GM12878 (cell line): ENCODE measurements at regions not wholly inside any gene's neighbourhood (a gene's known extent, or its start where the extent isn't known, plus 50 kb on each side); places are given as distances from the start of the nearest gene placed in this dataset.

Experiments used
- MEF2A ChIP-seq: IDR thresholded peaks from 2 replicates; pipeline ENCODE4 v1.6.1; 2011; ENCODE audit warnings: low read depth, mild to moderate bottlenecking, low read length, moderate library complexity; ENCODE audit not compliant: insufficient read depth
- SUZ12 ChIP-seq: fragments of 200-600 bp; sonication (generic); IDR thresholded peaks from one replicate; pipeline ENCODE4 v1.6.1; 2018; ENCODE audit warnings: antibody characterized with exemption, mild to moderate bottlenecking; ENCODE audit not compliant: unreplicated experiment
- TF ChIP-seq, protein P1 (sequence below), 3 experiments: IDR thresholded peaks in 2 of 3; conservative IDR thresholded peaks in 1 of 3; 2 replicates each; pipeline ENCODE4 v1.5.1; 2011; ENCODE audit warnings: low read depth in 3 of 3, low read length in 3 of 3, mild to moderate bottlenecking in 3 of 3, control low read depth in 2 of 3, moderate library complexity in 2 of 3, inconsistent platforms in 1 of 3, mixed read lengths in 1 of 3; ENCODE audit not compliant: control insufficient read depth in 2 of 3, insufficient read depth in 1 of 3; ENCODE audit errors: extremely low read depth in 1 of 3

DNA sequence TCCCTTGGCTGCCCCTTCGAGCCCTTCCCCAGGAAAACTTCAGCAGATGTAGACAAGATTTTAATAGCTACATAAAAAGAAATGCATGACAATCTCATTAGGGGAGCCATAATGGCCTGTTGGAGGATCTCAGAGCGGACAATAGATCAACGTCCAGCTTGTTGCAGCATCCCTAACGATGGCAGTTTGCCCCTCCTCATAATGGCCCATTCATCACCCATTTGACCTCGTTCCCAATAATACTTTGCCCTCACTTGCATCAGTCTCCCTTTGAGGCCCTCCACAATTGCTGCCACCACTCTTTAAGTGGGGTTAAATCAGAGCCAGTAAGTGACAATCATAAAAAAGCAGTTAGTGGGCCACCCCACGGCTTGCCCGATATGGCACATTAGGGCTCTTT lies 84.7 kb upstream of the PCDH8 start:
- TF ChIP-seq MEF2A: no peak
- no peak for TF ChIP-seq SUZ12
- TF ChIP-seq, protein P1, sequence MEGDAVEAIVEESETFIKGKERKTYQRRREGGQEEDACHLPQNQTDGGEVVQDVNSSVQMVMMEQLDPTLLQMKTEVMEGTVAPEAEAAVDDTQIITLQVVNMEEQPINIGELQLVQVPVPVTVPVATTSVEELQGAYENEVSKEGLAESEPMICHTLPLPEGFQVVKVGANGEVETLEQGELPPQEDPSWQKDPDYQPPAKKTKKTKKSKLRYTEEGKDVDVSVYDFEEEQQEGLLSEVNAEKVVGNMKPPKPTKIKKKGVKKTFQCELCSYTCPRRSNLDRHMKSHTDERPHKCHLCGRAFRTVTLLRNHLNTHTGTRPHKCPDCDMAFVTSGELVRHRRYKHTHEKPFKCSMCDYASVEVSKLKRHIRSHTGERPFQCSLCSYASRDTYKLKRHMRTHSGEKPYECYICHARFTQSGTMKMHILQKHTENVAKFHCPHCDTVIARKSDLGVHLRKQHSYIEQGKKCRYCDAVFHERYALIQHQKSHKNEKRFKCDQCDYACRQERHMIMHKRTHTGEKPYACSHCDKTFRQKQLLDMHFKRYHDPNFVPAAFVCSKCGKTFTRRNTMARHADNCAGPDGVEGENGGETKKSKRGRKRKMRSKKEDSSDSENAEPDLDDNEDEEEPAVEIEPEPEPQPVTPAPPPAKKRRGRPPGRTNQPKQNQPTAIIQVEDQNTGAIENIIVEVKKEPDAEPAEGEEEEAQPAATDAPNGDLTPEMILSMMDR (IDR thresholded peaks at IDR 0.05 in 2 of 3, conservative IDR thresholded peaks at IDR 0.05 in 1 of 3; ENCODE audit: control insufficient read depth in 2 of 3, extremely low read depth in 1 of 3, insufficient read depth in 1 of 3, low read depth in 3 of 3, low read length in 3 of 3): no peak
